GM06990 (cell line): ENCODE measurements at regions not wholly inside any gene's neighbourhood (a gene's known extent, or its start where the extent isn't known, plus 50 kb on each side); places are given as distances from the start of the nearest gene placed in this dataset.

Source experiments
- DNase-seq: peaks from one replicate; pipeline ENCODE4 v3.0.0-alpha.2; 2011; ENCODE audit not compliant: insufficient read length; ENCODE audit errors: extremely low read depth
- H3K27me3 ChIP-seq: replicated peaks from 2 replicates; pipeline ENCODE4 v1.6.0; 2011; ENCODE audit warnings: low read length; ENCODE audit not compliant: control insufficient read depth, insufficient read depth
- H3K36me3 ChIP-seq: 2 replicates; pipeline ENCODE4 v1.5.1; 2011; ENCODE audit warnings: low read length; ENCODE audit not compliant: control insufficient read depth, insufficient read depth
- H3K4me3 ChIP-seq: replicated peaks from 2 replicates; pipeline ENCODE4 v1.5.1; 2011; ENCODE audit warnings: low read depth, mild to moderate bottlenecking, control low read depth, low read length
- TF ChIP-seq, protein P1 (sequence below): IDR thresholded peaks from 2 replicates; pipeline ENCODE4 v1.5.1; 2011; ENCODE audit warnings: low read length, control low read depth, mild to moderate bottlenecking, inconsistent platforms; ENCODE audit not compliant: insufficient read depth, poor library complexity, severe bottlenecking

DNA sequence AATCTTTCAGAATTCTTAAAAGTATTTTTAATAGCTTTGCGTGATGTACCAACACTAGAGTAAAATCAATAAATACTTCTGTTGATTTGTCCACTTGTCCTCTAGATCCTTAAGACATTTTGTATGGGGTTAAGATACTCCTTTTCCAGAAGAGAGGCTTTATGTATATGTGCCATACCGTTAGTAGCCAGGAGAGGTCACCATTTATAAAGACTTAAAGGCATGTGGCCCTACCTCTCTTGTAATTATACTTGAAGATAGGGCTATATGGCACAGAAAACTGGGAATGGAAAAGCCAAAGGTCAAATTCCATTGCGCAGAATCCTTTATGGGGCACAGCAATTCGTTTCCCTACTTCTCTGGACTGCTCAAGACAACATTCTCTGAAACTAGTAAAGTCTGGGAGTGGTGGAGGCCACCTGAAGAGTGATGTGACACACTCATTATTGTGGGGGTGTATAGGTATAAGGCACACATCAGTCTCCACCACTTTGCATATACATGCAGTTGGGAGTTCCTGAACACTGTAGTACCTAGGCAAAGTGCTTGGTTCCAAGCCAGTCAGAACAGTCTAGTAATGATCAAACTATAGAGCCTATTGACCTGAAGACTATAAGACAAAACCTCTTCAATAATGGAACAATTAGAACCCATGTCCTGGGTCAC, 140.1 kb upstream of the FBXL17 start:
- peak; percentile 66 for DNase-seq
- H3K36me3 ChIP-seq: no peaks in the 10 kb centered on the region
- H3K4me3 ChIP-seq: no peak overlapping the region
- no peaks in the 10 kb centered on the region for H3K27me3 ChIP-seq
- TF ChIP-seq, protein P1, sequence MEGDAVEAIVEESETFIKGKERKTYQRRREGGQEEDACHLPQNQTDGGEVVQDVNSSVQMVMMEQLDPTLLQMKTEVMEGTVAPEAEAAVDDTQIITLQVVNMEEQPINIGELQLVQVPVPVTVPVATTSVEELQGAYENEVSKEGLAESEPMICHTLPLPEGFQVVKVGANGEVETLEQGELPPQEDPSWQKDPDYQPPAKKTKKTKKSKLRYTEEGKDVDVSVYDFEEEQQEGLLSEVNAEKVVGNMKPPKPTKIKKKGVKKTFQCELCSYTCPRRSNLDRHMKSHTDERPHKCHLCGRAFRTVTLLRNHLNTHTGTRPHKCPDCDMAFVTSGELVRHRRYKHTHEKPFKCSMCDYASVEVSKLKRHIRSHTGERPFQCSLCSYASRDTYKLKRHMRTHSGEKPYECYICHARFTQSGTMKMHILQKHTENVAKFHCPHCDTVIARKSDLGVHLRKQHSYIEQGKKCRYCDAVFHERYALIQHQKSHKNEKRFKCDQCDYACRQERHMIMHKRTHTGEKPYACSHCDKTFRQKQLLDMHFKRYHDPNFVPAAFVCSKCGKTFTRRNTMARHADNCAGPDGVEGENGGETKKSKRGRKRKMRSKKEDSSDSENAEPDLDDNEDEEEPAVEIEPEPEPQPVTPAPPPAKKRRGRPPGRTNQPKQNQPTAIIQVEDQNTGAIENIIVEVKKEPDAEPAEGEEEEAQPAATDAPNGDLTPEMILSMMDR: peak; percentile 65

DNA sequence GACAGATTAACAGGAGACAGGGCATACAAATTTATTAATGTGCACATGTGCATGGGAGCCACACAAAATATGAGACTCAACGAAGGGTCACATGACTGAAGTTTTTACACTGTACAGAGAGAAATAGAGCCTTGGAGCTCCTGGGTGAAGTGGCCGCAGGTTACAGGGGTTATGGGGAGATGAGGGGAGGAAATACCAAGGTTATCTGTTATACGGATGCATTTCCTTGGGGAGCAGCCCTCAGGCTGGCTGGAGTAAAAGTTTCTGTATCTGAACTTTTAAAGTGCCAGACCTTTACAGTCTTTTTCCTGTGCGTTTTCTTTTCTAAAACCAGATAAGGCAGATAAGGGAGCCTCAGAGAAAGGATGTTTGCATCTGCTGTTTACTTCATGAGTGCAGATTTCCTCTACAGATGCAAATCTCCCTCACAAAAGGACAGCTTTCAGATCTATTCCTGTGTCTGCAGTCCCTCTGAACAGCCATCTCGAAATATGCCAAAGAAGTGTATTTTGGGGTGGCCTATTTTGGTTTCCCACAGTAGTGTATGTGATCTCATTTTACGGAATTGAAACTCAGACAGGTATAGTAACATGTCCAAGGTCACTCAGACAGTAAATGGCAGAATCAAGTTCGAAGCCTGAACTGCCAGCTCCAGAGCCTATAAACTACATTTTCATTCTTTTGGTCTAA, 139.3 kb upstream of the FBXL17 start:
- no peaks in the 10 kb centered on the region for H3K36me3 ChIP-seq
- peak overlapping the region; percentile 22 for H3K4me3 ChIP-seq
- TF ChIP-seq, protein P1: no peak
- peak; percentile 72 for DNase-seq
- H3K27me3 ChIP-seq: no peaks in the 10 kb centered on the region

DNA sequence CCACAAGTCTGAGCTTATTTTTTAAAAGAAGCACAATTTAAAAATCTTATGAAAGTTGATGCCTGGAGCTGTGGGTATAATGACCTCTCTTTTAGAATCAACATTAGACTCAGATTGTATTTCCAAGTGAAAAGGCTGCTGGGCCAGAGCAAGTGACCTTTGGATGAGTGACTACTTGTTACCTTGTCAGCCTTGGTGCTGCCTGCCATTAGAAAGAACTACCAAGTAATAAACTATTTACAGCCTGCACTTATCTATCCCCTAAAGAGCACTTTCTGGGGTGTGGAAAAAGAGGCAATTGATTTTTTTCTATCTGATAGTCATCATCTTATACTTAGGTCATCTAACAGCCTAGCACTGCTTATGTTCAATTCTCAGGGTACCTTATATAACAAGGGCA, 134.9 kb upstream of the FBXL17 start:
- no peak overlapping the region for H3K4me3 ChIP-seq
- TF ChIP-seq, protein P1: no peak
- no peaks in the 10 kb centered on the region for H3K36me3 ChIP-seq
- no peaks in the 10 kb centered on the region for H3K27me3 ChIP-seq
- no peak for DNase-seq

DNA sequence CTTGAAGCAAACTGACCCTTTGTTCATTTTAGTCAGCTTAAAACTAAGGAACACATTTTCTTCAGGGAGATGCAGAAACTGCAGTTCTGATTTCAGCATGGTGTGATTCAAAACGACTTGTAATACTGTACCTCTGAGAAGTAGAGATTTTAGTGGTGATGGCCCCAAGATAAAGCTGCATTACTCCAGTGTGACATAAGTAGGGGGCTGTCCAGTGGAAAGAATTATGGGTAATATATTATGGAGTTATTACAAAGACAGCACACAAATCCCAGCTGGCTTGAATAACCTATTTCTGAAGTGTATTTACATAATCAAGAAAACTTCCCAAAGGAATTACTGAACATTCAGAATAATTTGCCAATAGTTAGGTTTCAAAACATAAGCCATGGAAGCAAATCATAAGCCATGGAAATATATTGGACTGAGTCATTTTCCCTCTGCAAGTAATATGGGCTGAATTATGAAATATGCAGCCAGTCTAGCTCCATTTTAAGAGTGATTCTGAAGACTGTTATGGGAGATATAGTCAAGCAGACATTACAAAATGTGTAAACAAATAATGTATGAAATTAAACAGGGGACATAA, 133.7 kb upstream of the FBXL17 start:
- H3K4me3 ChIP-seq: no peak overlapping the region
- TF ChIP-seq, protein P1: no peak
- no peak for DNase-seq

DNA sequence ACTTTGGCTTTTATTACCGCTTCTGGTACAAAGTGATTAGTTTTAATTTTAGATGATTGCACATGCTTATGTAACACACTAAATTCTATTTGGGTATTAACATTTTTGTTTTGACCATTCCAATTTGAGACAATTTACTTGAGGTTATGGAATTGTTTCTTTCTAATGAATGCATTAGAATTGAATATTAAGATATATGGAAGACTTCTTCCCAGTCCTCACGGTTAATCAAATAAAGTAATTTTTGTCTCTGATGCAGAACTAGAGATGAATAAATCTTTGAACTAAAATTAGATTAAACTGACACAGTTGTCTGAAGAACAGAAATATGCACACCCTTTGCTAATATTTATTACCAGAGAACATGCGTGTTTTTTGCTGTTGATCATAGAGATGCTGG, 127.1 kb upstream of the FBXL17 start:
- TF ChIP-seq, protein P1: no peak
- no peak for DNase-seq
- Histone ChIP-seq H3K27me3 (no peaks in the 10 kb centered on the region), H3K4me3 (no peak overlapping the region), H3K36me3 (no peaks in the 10 kb centered on the region)

More for the DNA sequence above, 133.7 kb upstream of the FBXL17 start:
- H3K36me3 ChIP-seq: no peaks in the 10 kb centered on the region
- H3K27me3 ChIP-seq: no peaks in the 10 kb centered on the region
